Heart left ventricle (tissue), 16 donors: ENCODE measurements at regions not wholly inside any gene's neighbourhood (a gene's known extent, or its start where the extent isn't known, plus 50 kb on each side); places are given as distances from the start of the nearest gene placed in this dataset.

Experiments
- ATAC-seq, 4 donors: fragments of 200-7000 bp; cut with Tn5 transposase; one replicate each; pipeline ENCODE4 v1.9.1; 2020 to 2022; ENCODE audit warnings: moderate library complexity in 4 of 4, mild to moderate bottlenecking in 3 of 4, moderate number of reproducible peaks in 1 of 4
- DNase-seq, 5 donors: peaks; one replicate each; pipeline ENCODE4 v3.0.0-alpha.2; 2020
- H3K27ac ChIP-seq, 12 donors: fragments of 200-600 bp; sonication (generic) in 4 of 12; one replicate each; pipeline versions ENCODE4 v1.5.0 to v1.8.0; 2016 to 2022; ENCODE audit warnings: mild to moderate bottlenecking in 2 of 12
- H3K27me3 ChIP-seq, 9 donors: fragments of 200-600 bp; sonication (generic) in 2 of 9; one replicate each; pipeline versions ENCODE4 v1.5.1 to v1.8.0; 2016 to 2022; ENCODE audit warnings: mild to moderate bottlenecking in 3 of 9
- H3K36me3 ChIP-seq, 9 donors: fragments of 200-600 bp; sonication (generic) in 2 of 9; one replicate each; pipeline versions ENCODE4 v1.5.0 to v1.8.0; 2018 to 2022; ENCODE audit warnings: mild to moderate bottlenecking in 2 of 9
- H3K4me1 ChIP-seq, 12 donors: fragments of 200-600 bp; sonication (generic) in 4 of 12; one replicate each; pipeline versions ENCODE4 v1.5.0 to v1.8.0; 2016 to 2022; ENCODE audit warnings: mild to moderate bottlenecking in 3 of 12
- H3K4me3 ChIP-seq, 12 donors: fragments of 200-600 bp; sonication (generic) in 4 of 12; one replicate each; pipeline versions ENCODE4 v1.5.0 to v1.8.0; 2017 to 2022; ENCODE audit warnings: mild to moderate bottlenecking in 9 of 12, moderate library complexity in 4 of 12
- H3K9me3 ChIP-seq, 12 donors: fragments of 200-600 bp; sonication (generic) in 4 of 12; one replicate each; pipeline versions ENCODE4 v1.5.0 to v1.8.0; 2016 to 2022; ENCODE audit warnings: mild to moderate bottlenecking in 1 of 12
- CTCF ChIP-seq, 12 donors: fragments of 200-600 bp; sonication (generic) in 4 of 12; IDR thresholded peaks; one replicate each; pipeline versions ENCODE4 v1.5.0 to v1.8.0; 2018 to 2022; ENCODE audit warnings: antibody characterized with exemption in 12 of 12, mild to moderate bottlenecking in 5 of 12
- POLR2A ChIP-seq, 2 donors: fragments of 450-650 bp; IDR thresholded peaks; one replicate each; pipeline ENCODE4 v1.6.1; 2017; ENCODE audit warnings: antibody characterized with exemption in 2 of 2, mild to moderate bottlenecking in 2 of 2, moderate library complexity in 2 of 2
- WGBS, 4 donors: extraction: QIAGEN DNeasy Blood & Tissue Kit in 2 of 4; methylation state at CpG; one replicate each; pipeline versions ENCODE4 v1.1.5 to v1.1.7; 2013 to 2018; 5-methylcytosine and 5-hydroxymethylcytosine counted together
- intact Hi-C, 10 donors: fragments of 100-400 bp; cut with DNase I; formaldehyde crosslinking; loops; one replicate each; pipeline versions ENCODE4 v1.11.1 to v1.14.2; 2022
- donor health status: ischemic (EF 13 %, LVEDD 7.1; RV severe dilation, severe dysfunction).
- donor health status: healthy with polysubstance abuse.
- donor health status: DM: no; HTN: yes; CAD: no.
- donor health status: DM: no; HTN: no; CAD: no.
- donor health status: ischemic (EF 25% LVEDD 6.9; RV normal size, moderate dysfunction).
- donor health status: ischemic (EF 25% LVEDD 5.7; RV mildly dilated, moderate dysfunction).
- donor health status: healthy.
- donor health status: DM: yes; HTN: yes; CAD: no.
- donor health status: ischemic (EF 35%, LVEDD 5.7; RV mildly dilated, moderate dysfunction).
- donor health status: nonischemic (EF 11% LVEDD 7.7; RV severe dilation, severe dysfunction).
- donor health status: DM: yes; HTN: yes; CAD: no.
- donor health status: PGD.
- donor health status: ischemic (EF 29% LVEDD 5.4; RV normal size, mild dysfunction).
- donor health status: nonischemic (EF 23%, LVEDD 6.1; RV moderate dilation, normal function).

DNA sequence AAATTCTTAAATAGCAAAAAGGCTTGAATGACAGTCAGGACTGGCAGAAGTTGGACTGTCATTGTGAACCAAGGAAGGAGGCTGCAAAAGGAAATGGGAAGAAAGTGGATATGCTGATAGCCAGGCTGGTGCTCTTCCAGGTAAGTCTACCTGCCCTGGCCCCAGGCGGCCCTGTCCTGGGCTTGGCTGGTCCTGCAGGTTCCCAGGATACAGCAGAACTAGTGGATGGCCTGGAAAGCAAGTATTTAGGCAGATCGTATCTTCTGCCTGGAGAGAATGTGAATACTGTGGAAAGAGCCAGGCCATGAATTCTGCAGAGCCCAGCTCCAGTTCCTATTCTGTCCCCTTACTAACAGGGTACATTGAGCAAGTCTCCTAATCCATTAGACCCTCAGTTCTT is 149.3 kb downstream of the SEC61B start:
- Histone ChIP-seq H3K27me3 (no peaks in the 10 kb centered on the region), H3K36me3 (no peaks in the 10 kb centered on the region), H3K4me1 (peaks cover 0 to 25% (median 10%) of the 10 kb centered on the region in 12 donors), H3K9me3 (no peaks in the 10 kb centered on the region), H3K4me3 (no peak overlapping the region), H3K27ac (no peak overlapping the region)
- 92 to 96% (median 95%) methylated on average over 2 of the region's 2 CpGs for WGBS, 4 donors
- no peak for TF ChIP-seq POLR2A (IDR thresholded peaks at IDR 0.05)
- TF ChIP-seq CTCF (IDR thresholded peaks at IDR 0.05) = no peak
- DNase-seq (no peak), ATAC-seq (no peak)
- intact Hi-C loops = loop anchor here in 1 of 10 donors (5.0 kb wide), 1 partner anchor 69 kb away; no protein-coding TSS in a partner anchor

- 67 to 84% (median 81%) methylated on average over 5 of the region's 5 CpGs for WGBS, 4 donors
- no peak overlapping the region for H3K27ac ChIP-seq
- intact Hi-C loops = loop anchor here in 1 of 10 donors (5.0 kb wide), 1 partner anchor 72 kb away; no protein-coding TSS in a partner anchor
- H3K27me3 ChIP-seq = no peaks in the 10 kb centered on the region
- H3K4me1 ChIP-seq = peaks cover 0 to 8% (median 4%) of the 10 kb centered on the region in 12 donors
- DNase-seq = no peak
- H3K36me3 ChIP-seq = no peaks in the 10 kb centered on the region
- ATAC-seq = no peak
- H3K9me3 ChIP-seq = no peaks in the 10 kb centered on the region
- H3K4me3 ChIP-seq = no peak overlapping the region
- no peak for TF ChIP-seq CTCF (IDR thresholded peaks at IDR 0.05)
- TF ChIP-seq POLR2A (IDR thresholded peaks at IDR 0.05) = no peak
These were observed 151.8 kb downstream of the SEC61B start for GRCh38 chr9:99373912-99374311.

DNA sequence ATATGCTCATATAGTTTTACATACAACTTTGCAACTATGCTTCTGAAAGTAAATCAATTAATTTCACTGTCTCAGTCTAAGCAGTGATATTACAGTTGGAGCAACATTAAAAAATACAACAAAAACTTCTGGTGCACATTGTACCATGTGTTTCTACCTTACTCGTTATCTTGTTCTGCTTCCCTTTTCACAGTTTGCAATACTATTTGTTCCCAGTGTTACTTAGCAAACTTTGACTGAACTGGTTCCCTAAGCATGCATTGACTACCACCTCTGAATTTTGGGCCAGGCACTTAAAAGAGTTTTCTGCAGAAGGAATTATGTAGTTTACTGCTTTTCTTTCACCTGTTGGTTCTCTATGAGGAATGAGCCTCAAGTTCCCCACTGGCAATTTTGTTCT is 152.7 kb downstream of the SEC61B start:
- ATAC-seq = no peak

GRCh38 chr9:99375481-99375880 is 153.4 kb downstream of the SEC61B start:
- Histone ChIP-seq H3K36me3 (no peaks in the 10 kb centered on the region), H3K9me3 (no peaks in the 10 kb centered on the region), H3K27ac (no peak overlapping the region), H3K27me3 (no peaks in the 10 kb centered on the region), H3K4me1 (no peaks in the 10 kb centered on the region), H3K4me3 (no peak overlapping the region)
- 65 to 74% (median 67%) methylated on average over 3 of the region's 3 CpGs for WGBS, 4 donors
- no peak for ATAC-seq
- intact Hi-C loops = no loop called here
- no peak for TF ChIP-seq POLR2A (IDR thresholded peaks at IDR 0.05)
- TF ChIP-seq CTCF (IDR thresholded peaks at IDR 0.05) = no peak
- DNase-seq = no peak

More for the DNA sequence above, 152.7 kb downstream of the SEC61B start:
- DNase-seq = no peak
- Histone ChIP-seq H3K4me1 (no peaks in the 10 kb centered on the region), H3K27me3 (no peaks in the 10 kb centered on the region), H3K9me3 (no peaks in the 10 kb centered on the region), H3K4me3 (no peak overlapping the region), H3K27ac (no peak overlapping the region), H3K36me3 (no peaks in the 10 kb centered on the region)
- TF ChIP-seq POLR2A (IDR thresholded peaks at IDR 0.05) = no peak
- TF ChIP-seq CTCF (IDR thresholded peaks at IDR 0.05) = no peak
- intact Hi-C loops = loop anchor here in 1 of 10 donors (5.0 kb wide), 1 partner anchor 72 kb away; no protein-coding TSS in a partner anchor
- 77 to 88% (median 83%) methylated on average over 1 of the region's 1 CpG for WGBS, 4 donors
